ENCODE measurements at regions not wholly inside any gene's neighbourhood (a gene's known extent, or its start where the extent isn't known, plus 50 kb on each side); places are given as distances from the start of the nearest gene placed in this dataset.
"Not testable (repeated sequence)": the region's sequence is repeated elsewhere in the genome, so short reads cannot be mapped to it uniquely, and the experiment has no call there.

- DNase-seq (no peak), ATAC-seq (ENCODE audit: low read depth) (no peak)
- Mint-ChIP-seq H3K36me3 (no peaks in the 10 kb centered on the region), H3K9me3 (no peaks in the 10 kb centered on the region), H3K27ac (no peak overlapping the region), H3K4me1 (no peaks in the 10 kb centered on the region), H3K27me3 (peaks cover 21% of the 10 kb centered on the region), H3K4me3 (no peak overlapping the region)
- POLR2A ChIA-PET = no interaction called here
Measured at GRCh38 chr5:96329886-96330529, 103.0 kb downstream of the PCSK1 start.

DNA sequence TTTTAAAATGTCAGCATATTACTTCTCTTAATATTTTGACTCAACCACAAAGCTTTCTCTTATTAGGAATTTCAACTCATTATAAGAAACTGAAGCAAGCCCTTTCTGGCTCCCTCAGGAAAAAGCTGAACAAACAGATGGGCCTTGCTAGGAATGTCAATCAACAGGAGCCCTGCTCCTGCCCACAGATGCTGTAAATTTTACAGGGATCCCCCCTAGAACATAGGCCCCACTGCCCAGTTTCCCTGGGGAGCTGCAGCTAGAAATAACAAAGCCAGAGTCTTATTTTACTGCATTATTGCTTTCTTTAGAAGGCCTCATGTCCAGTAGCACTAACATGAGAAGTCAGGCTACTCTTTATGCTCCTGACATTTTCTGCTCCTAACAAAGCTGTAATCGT lies 103.8 kb downstream of the PCSK1 start:
- Mint-ChIP-seq H3K4me3 (no peak overlapping the region), H3K36me3 (no peaks in the 10 kb centered on the region), H3K4me1 (no peaks in the 10 kb centered on the region), H3K27me3 (peaks cover 21% of the 10 kb centered on the region), H3K27ac (no peak overlapping the region), H3K9me3 (no peaks in the 10 kb centered on the region)
- ATAC-seq (ENCODE audit: low read depth) = no peak
- no peak for DNase-seq
- POLR2A ChIA-PET = no interaction called here

GRCh38 chr5:96327722-96328121 lies 105.3 kb downstream of the PCSK1 start:
- no peaks in the 10 kb centered on the region for H3K36me3 Mint-ChIP-seq
- POLR2A ChIA-PET = interaction anchor here (0.6 kb wide), 1 partner anchor 468 kb away, joined by 3 read pairs; no protein-coding TSS in a partner anchor
- no peaks in the 10 kb centered on the region for H3K9me3 Mint-ChIP-seq
- no peaks in the 10 kb centered on the region for H3K4me1 Mint-ChIP-seq
- no peak overlapping the region for H3K4me3 Mint-ChIP-seq
- no peak overlapping the region for H3K27ac Mint-ChIP-seq
- H3K27me3 Mint-ChIP-seq = peaks cover 18% of the 10 kb centered on the region
- no peak for DNase-seq
- no peak for ATAC-seq (ENCODE audit: low read depth)

DNA sequence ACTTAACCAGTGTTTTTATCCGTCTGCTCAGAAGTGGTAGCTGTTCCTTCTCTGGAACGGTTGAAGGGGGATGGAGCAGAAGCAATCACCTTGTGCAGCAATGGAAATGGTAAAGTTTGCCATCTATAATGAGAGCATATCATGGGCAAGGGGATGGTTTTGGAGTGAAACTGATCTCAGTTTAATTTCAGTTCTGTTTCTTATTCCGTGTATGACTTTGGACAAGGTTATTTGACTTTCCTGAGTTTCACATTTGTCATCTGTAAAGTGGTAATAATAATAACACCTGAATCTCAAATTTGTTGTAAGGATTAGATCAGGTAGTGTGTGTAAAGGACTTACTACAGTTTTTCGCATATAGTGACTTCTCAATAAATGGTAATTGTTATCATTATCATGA lies 106.1 kb downstream of the PCSK1 start:
- H3K4me3 Mint-ChIP-seq = no peak overlapping the region
- ATAC-seq (ENCODE audit: low read depth) = no peak
- no peaks in the 10 kb centered on the region for H3K36me3 Mint-ChIP-seq
- no peak for DNase-seq
- H3K27ac Mint-ChIP-seq = no peak overlapping the region
- H3K27me3 Mint-ChIP-seq = peaks cover 18% of the 10 kb centered on the region
- POLR2A ChIA-PET = no interaction called here
- no peaks in the 10 kb centered on the region for H3K9me3 Mint-ChIP-seq
- H3K4me1 Mint-ChIP-seq = no peaks in the 10 kb centered on the region

- DNase-seq = no peak
- H3K4me3 Mint-ChIP-seq = no peak overlapping the region
- H3K36me3 Mint-ChIP-seq = no peaks in the 10 kb centered on the region
- H3K4me1 Mint-ChIP-seq = no peaks in the 10 kb centered on the region
- H3K9me3 Mint-ChIP-seq = no peaks in the 10 kb centered on the region
- H3K27ac Mint-ChIP-seq = no peak overlapping the region
- H3K27me3 Mint-ChIP-seq = peaks cover 3% of the 10 kb centered on the region
- no peak for ATAC-seq (ENCODE audit: low read depth)
- POLR2A ChIA-PET = no interaction called here
Measured at GRCh38 chr5:96324708-96325107, 108.3 kb downstream of the PCSK1 start.

DNA sequence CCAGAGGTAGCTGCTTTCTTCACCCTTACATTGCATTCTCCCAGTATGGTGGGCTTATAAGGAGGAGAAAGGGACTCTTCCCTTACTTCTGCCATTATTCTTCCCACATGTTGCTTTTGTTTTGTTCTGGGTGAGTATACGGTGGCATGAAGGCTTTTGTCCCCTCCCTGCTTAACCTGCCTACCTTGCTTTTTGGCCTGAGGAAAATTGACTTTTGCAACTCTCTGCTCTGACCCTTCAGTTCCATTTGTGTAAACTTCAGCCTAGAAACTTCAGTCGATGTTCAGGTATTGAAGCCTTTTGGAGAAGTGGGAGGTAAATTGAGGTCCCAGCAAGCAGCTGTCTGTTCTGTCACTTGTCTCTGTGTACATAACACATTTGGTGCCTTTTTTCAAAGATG lies 110.2 kb downstream of the PCSK1 start:
- Mint-ChIP-seq H3K27ac (no peak overlapping the region), H3K4me3 (no peak overlapping the region)

GRCh38 chr5:96322217-96322616 lies 110.8 kb downstream of the PCSK1 start:
- Mint-ChIP-seq H3K27me3 (peaks cover 6% of the 10 kb centered on the region), H3K36me3 (no peaks in the 10 kb centered on the region), H3K9me3 (no peaks in the 10 kb centered on the region), H3K4me1 (no peaks in the 10 kb centered on the region), H3K4me3 (no peak overlapping the region), H3K27ac (no peak overlapping the region)
- ATAC-seq (ENCODE audit: low read depth) = no peak
- POLR2A ChIA-PET = no interaction called here
- DNase-seq = no peak

More for the DNA sequence above, 110.2 kb downstream of the PCSK1 start:
- ATAC-seq (ENCODE audit: low read depth) = no peak
- H3K9me3 Mint-ChIP-seq = no peaks in the 10 kb centered on the region
- no peaks in the 10 kb centered on the region for H3K36me3 Mint-ChIP-seq
- no peaks in the 10 kb centered on the region for H3K4me1 Mint-ChIP-seq
- POLR2A ChIA-PET = no interaction called here
- DNase-seq = no peak
- peaks cover 6% of the 10 kb centered on the region for H3K27me3 Mint-ChIP-seq

DNA sequence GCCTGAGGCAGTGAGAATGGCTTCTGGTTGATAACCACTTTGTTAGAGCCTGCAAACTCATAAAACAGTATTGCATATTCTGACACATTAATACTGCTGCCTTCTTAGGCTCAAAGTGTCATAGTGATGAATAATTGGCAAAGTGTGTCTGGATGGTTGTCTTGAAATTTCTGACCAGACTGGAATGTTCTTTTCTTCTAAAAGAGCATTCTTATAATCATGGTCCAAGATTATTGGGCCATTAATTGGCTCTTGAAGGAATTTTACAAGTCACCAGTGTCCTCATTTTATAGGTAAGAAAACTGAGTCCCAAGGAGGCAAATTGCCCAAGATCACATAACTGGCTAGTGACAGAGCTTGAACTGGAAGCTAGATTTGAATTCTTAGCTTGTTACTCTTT lies 111.7 kb downstream of the PCSK1 start:
- POLR2A ChIA-PET = no interaction called here
- Mint-ChIP-seq H3K4me3 (no peak overlapping the region), H3K9me3 (no peaks in the 10 kb centered on the region), H3K27me3 (peaks cover 6% of the 10 kb centered on the region), H3K4me1 (no peaks in the 10 kb centered on the region), H3K27ac (no peak overlapping the region), H3K36me3 (no peaks in the 10 kb centered on the region)
- DNase-seq = no peak
- ATAC-seq (ENCODE audit: low read depth) = no peak

GRCh38 chr5:96320797-96321196 lies 112.3 kb downstream of the PCSK1 start:
- Mint-ChIP-seq H3K36me3 (no peaks in the 10 kb centered on the region), H3K4me3 (no peak overlapping the region), H3K9me3 (no peaks in the 10 kb centered on the region), H3K4me1 (no peaks in the 10 kb centered on the region), H3K27me3 (peaks cover 2% of the 10 kb centered on the region), H3K27ac (no peak overlapping the region)
- ATAC-seq (ENCODE audit: low read depth) (no peak), DNase-seq (no peak)
- POLR2A ChIA-PET = no interaction called here

GRCh38 chr5:96319981-96320739 lies 112.9 kb downstream of the PCSK1 start:
- H3K27me3 Mint-ChIP-seq; H3K27ac Mint-ChIP-seq; H3K36me3 Mint-ChIP-seq; DNase-seq; H3K4me3 Mint-ChIP-seq; ATAC-seq (ENCODE audit: low read depth); H3K4me1 Mint-ChIP-seq; H3K9me3 Mint-ChIP-seq; POLR2A ChIA-PET: not testable (repeated sequence)

GRCh38 chr5:96318569-96319110 lies 114.4 kb downstream of the PCSK1 start:
- DNase-seq = no peak
- POLR2A ChIA-PET = no interaction called here
- H3K27me3 Mint-ChIP-seq = peaks cover 2% of the 10 kb centered on the region
- no peaks in the 10 kb centered on the region for H3K9me3 Mint-ChIP-seq
- H3K4me1 Mint-ChIP-seq = no peaks in the 10 kb centered on the region
- H3K27ac Mint-ChIP-seq = no peak overlapping the region
- no peak for ATAC-seq (ENCODE audit: low read depth)
- H3K36me3 Mint-ChIP-seq = no peaks in the 10 kb centered on the region
- no peak overlapping the region for H3K4me3 Mint-ChIP-seq

GRCh38 chr5:96317945-96318344 lies 115.1 kb downstream of the PCSK1 start:
- Mint-ChIP-seq H3K36me3 (no peaks in the 10 kb centered on the region), H3K4me3 (no peak overlapping the region), H3K27ac (no peak overlapping the region), H3K9me3 (no peaks in the 10 kb centered on the region), H3K27me3 (peaks cover 2% of the 10 kb centered on the region), H3K4me1 (no peaks in the 10 kb centered on the region)
- ATAC-seq (ENCODE audit: low read depth) (no peak), DNase-seq (no peak)
- POLR2A ChIA-PET = no interaction called here

DNA sequence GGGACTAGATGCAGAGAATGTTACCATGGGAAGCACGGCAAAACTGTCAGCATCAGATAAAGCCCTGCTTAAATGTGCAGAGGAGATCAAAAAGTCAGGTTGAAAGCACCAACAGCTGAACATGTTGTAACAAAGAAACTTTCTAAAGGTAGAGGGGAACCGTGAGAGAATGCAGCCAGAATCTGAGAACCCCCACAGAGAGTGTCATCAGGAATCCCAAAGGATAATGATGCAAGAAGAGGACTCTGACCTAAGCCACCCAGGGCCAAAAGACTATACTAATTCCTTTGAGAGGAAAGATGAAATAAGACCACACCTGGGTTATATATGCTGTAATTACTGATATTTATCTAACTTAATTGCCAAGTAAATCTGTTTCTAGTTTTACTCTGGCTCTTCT lies 116.6 kb downstream of the PCSK1 start:
- Mint-ChIP-seq H3K27ac (no peak overlapping the region), H3K9me3 (no peaks in the 10 kb centered on the region), H3K27me3 (peaks cover 8% of the 10 kb centered on the region), H3K4me3 (no peak overlapping the region), H3K4me1 (no peaks in the 10 kb centered on the region), H3K36me3 (no peaks in the 10 kb centered on the region)
- POLR2A ChIA-PET = no interaction called here
- ATAC-seq (ENCODE audit: low read depth) (no peak), DNase-seq (no peak)

GRCh38 chr5:96316017-96316416 lies 117.0 kb downstream of the PCSK1 start:
- DNase-seq (no peak), ATAC-seq (ENCODE audit: low read depth) (no peak)
- H3K27me3 Mint-ChIP-seq = peaks cover 8% of the 10 kb centered on the region
- no peak overlapping the region for H3K4me3 Mint-ChIP-seq
- peaks cover 3% of the 10 kb centered on the region for H3K9me3 Mint-ChIP-seq
- H3K4me1 Mint-ChIP-seq = no peaks in the 10 kb centered on the region
- H3K27ac Mint-ChIP-seq = no peak overlapping the region
- H3K36me3 Mint-ChIP-seq = no peaks in the 10 kb centered on the region
- POLR2A ChIA-PET = no interaction called here

Data from activated naive CD8-positive, alpha-beta T cell treated with anti-CD3 and anti-CD28 coated beads, Interleukin-2, amount 10 ng/mL, durations not matched to agents 7 days and 5 days (primary cell).